Astrocyte (in vitro differentiated cells and primary cell): ENCODE measurements at regions not wholly inside any gene's neighbourhood (a gene's known extent, or its start where the extent isn't known, plus 50 kb on each side); places are given as distances from the start of the nearest gene placed in this dataset.

ENCODE experiments used
- DNase-seq: peaks from one replicate; pipeline ENCODE4 v3.0.0-alpha.2; 2010; ENCODE audit warnings: low read depth
- FAIRE-seq: peaks from 2 replicates; lab custom pipeline; 2011; peaks lifted over from hg19 to GRCh38; lab: Jason Lieb, UNC
- H2AFZ ChIP-seq: 2 replicates; pipeline ENCODE4 v1.6.0; 2012; ENCODE audit warnings: low read depth, low read length, inconsistent platforms
- H3K27ac ChIP-seq: 2 replicates; pipeline ENCODE4 v1.5.1; 2011; ENCODE audit warnings: low read depth, low read length, inconsistent platforms
- H3K27me3 ChIP-seq: 2 replicates; pipeline ENCODE4 v1.6.0; 2011; ENCODE audit warnings: low read length, inconsistent platforms; ENCODE audit not compliant: insufficient read depth
- H3K36me3 ChIP-seq: 2 replicates; pipeline ENCODE4 v1.5.1; 2011; ENCODE audit warnings: low read length, inconsistent platforms; ENCODE audit not compliant: insufficient read depth
- H3K4me1 ChIP-seq: 2 replicates; pipeline ENCODE4 v1.5.1; 2011; ENCODE audit warnings: low read length, inconsistent platforms; ENCODE audit not compliant: insufficient read depth
- H3K4me2 ChIP-seq: 2 replicates; pipeline ENCODE4 v1.6.0; 2012; ENCODE audit warnings: low read length, inconsistent platforms
- H3K4me3 ChIP-seq: 2 replicates; pipeline ENCODE4 v1.5.1; 2011; ENCODE audit warnings: low read depth, mild to moderate bottlenecking, low read length, inconsistent platforms; ENCODE audit not compliant: insufficient read depth
- H3K79me2 ChIP-seq: 2 replicates; pipeline ENCODE4 v1.6.0; 2012; ENCODE audit warnings: mild to moderate bottlenecking, low read length, inconsistent platforms; ENCODE audit not compliant: insufficient read depth
- H3K9ac ChIP-seq: 2 replicates; pipeline ENCODE4 v1.6.0; 2012; ENCODE audit warnings: mild to moderate bottlenecking, low read length, inconsistent platforms
- H3K9me3 ChIP-seq: 2 replicates; pipeline ENCODE4 v1.5.1; 2012; ENCODE audit warnings: low read depth, mild to moderate bottlenecking, low read length, inconsistent platforms; ENCODE audit not compliant: insufficient read depth
- H4K20me1 ChIP-seq: 2 replicates; pipeline ENCODE4 v1.6.0; 2012; ENCODE audit warnings: low read length, inconsistent platforms; ENCODE audit not compliant: insufficient read depth
- H3K27ac Mint-ChIP-seq: one replicate; pipeline ENCODE4 v1.8.0; 2021; ENCODE audit warnings: mild to moderate bottlenecking, mixed read lengths; ENCODE audit not compliant: unreplicated experiment
- H3K27me3 Mint-ChIP-seq: one replicate; pipeline ENCODE4 v1.8.0; 2021; ENCODE audit warnings: low read depth, mixed read lengths; ENCODE audit not compliant: unreplicated experiment
- H3K36me3 Mint-ChIP-seq: one replicate; pipeline ENCODE4 v1.8.0; 2021; ENCODE audit warnings: low read depth, mixed read lengths; ENCODE audit not compliant: unreplicated experiment
- H3K4me1 Mint-ChIP-seq: one replicate; pipeline ENCODE4 v1.8.0; 2021; ENCODE audit warnings: low read depth, mixed read lengths; ENCODE audit not compliant: unreplicated experiment
- H3K4me3 Mint-ChIP-seq: one replicate; pipeline ENCODE4 v1.8.0; 2021; ENCODE audit warnings: mild to moderate bottlenecking, moderate library complexity, mixed read lengths; ENCODE audit not compliant: unreplicated experiment
- H3K9me3 Mint-ChIP-seq: one replicate; pipeline ENCODE4 v1.8.0; 2021; ENCODE audit warnings: mild to moderate bottlenecking, mixed read lengths; ENCODE audit not compliant: unreplicated experiment
- CTCF ChIP-seq: IDR thresholded peaks from 2 replicates; pipeline ENCODE4 v1.5.1; 2011; ENCODE audit warnings: low read depth, mild to moderate bottlenecking, inconsistent platforms, low read length, moderate library complexity; ENCODE audit not compliant: insufficient read depth
- EZH2 ChIP-seq: IDR thresholded peaks from 2 replicates; pipeline ENCODE4 v1.6.1; 2012; ENCODE audit warnings: mild to moderate bottlenecking, low read length, inconsistent platforms; ENCODE audit not compliant: insufficient read depth

GRCh38 chr6:76770281-76770680 lies 693.0 kb downstream of the HTR1B start:
- Mint-ChIP-seq H3K9me3 (peaks cover 6% of the 10 kb centered on the region), H3K27me3 (no peaks in the 10 kb centered on the region), H3K4me3 (no peak overlapping the region), H3K27ac (no peak overlapping the region), H3K36me3 (no peaks in the 10 kb centered on the region), H3K4me1 (peaks cover 9% of the 10 kb centered on the region)
- H4K20me1 ChIP-seq, result no peaks in the 10 kb centered on the region
- H3K27ac ChIP-seq, result no peak overlapping the region
- H3K4me1 ChIP-seq, result no peaks in the 10 kb centered on the region
- no peaks in the 10 kb centered on the region for H3K79me2 ChIP-seq
- H3K9me3 ChIP-seq, result no peaks in the 10 kb centered on the region
- H3K27me3 ChIP-seq, result no peaks in the 10 kb centered on the region
- H2AFZ ChIP-seq, result no peak overlapping the region
- H3K4me2 ChIP-seq, result no peak overlapping the region
- H3K36me3 ChIP-seq, result no peaks in the 10 kb centered on the region
- H3K4me3 ChIP-seq, result no peak overlapping the region
- no peak overlapping the region for H3K9ac ChIP-seq
- DNase-seq (no peak), FAIRE-seq (no peak)
- TF ChIP-seq CTCF (no peak), EZH2 (no peak)

GRCh38 chr6:76768556-76768955 lies 694.7 kb downstream of the HTR1B start:
- no peaks in the 10 kb centered on the region for H3K27me3 ChIP-seq
- no peaks in the 10 kb centered on the region for H3K36me3 Mint-ChIP-seq
- H3K9me3 Mint-ChIP-seq, result peaks cover 6% of the 10 kb centered on the region
- H3K4me1 ChIP-seq, result no peaks in the 10 kb centered on the region
- no peak overlapping the region for H3K27ac Mint-ChIP-seq
- H3K27ac ChIP-seq, result no peak overlapping the region
- H3K4me1 Mint-ChIP-seq, result no peaks in the 10 kb centered on the region
- no peak for TF ChIP-seq EZH2
- no peak for TF ChIP-seq CTCF
- no peaks in the 10 kb centered on the region for H3K79me2 ChIP-seq
- no peak overlapping the region for H3K4me3 ChIP-seq
- H4K20me1 ChIP-seq, result no peaks in the 10 kb centered on the region
- H3K4me2 ChIP-seq, result no peak overlapping the region
- peak overlapping the region; percentile 29 for H2AFZ ChIP-seq
- H3K4me3 Mint-ChIP-seq, result no peak overlapping the region
- H3K9ac ChIP-seq, result no peak overlapping the region
- H3K36me3 ChIP-seq, result no peaks in the 10 kb centered on the region
- no peak for DNase-seq
- H3K9me3 ChIP-seq, result no peaks in the 10 kb centered on the region
- H3K27me3 Mint-ChIP-seq, result no peaks in the 10 kb centered on the region
- no peak for FAIRE-seq

GRCh38 chr6:76764057-76764456 lies 691.6 kb upstream of the IMPG1 start:
- H3K9me3 Mint-ChIP-seq, result peaks cover 2% of the 10 kb centered on the region
- Histone ChIP-seq H2AFZ (no peak overlapping the region), H3K4me1 (no peaks in the 10 kb centered on the region), H3K9ac (no peak overlapping the region), H3K4me2 (no peak overlapping the region), H3K4me3 (no peak overlapping the region), H4K20me1 (no peaks in the 10 kb centered on the region), H3K27me3 (no peaks in the 10 kb centered on the region), H3K27ac (no peak overlapping the region), H3K36me3 (no peaks in the 10 kb centered on the region), H3K9me3 (no peaks in the 10 kb centered on the region), H3K79me2 (no peaks in the 10 kb centered on the region)
- H3K27ac Mint-ChIP-seq, result no peak overlapping the region
- TF ChIP-seq CTCF (no peak), EZH2 (no peak)
- H3K27me3 Mint-ChIP-seq, result no peaks in the 10 kb centered on the region
- no peaks in the 10 kb centered on the region for H3K36me3 Mint-ChIP-seq
- FAIRE-seq (no peak), DNase-seq (no peak)
- no peak overlapping the region for H3K4me3 Mint-ChIP-seq
- H3K4me1 Mint-ChIP-seq, result no peaks in the 10 kb centered on the region
